ENCODE measurements at regions not wholly inside any gene's neighbourhood (a gene's known extent, or its start where the extent isn't known, plus 50 kb on each side); places are given as distances from the start of the nearest gene placed in this dataset.

- TF ChIP-seq HDGF (IDR thresholded peaks at IDR 0.05; ENCODE audit: borderline replicate concordance) (no peak), FOXM1 (IDR thresholded peaks at IDR 0.05; ENCODE audit: borderline replicate concordance) (no peak), TARDBP (IDR thresholded peaks at IDR 0.05) (no peak)
These were observed 871.8 kb upstream of the SORCS1 start for GRCh38 chr10:108036265-108036664.

Data from HEK293T (cell line).